ENCODE measurements at regions not wholly inside any gene's neighbourhood (a gene's known extent, or its start where the extent isn't known, plus 50 kb on each side); places are given as distances from the start of the nearest gene placed in this dataset.

- no peak overlapping the region for H3K27ac ChIP-seq
- DNase-seq = no peak
- no peak for TF ChIP-seq CTCF (IDR thresholded peaks at IDR 0.05)
- H3K4me3 ChIP-seq = no peak overlapping the region
- no peaks in the 10 kb centered on the region for H3K4me1 ChIP-seq
- no peaks in the 10 kb centered on the region for H3K36me3 ChIP-seq
- no peaks in the 10 kb centered on the region for H3K9me3 ChIP-seq
- intact Hi-C loops (cut with DNase I) = no loop called here
- ATAC-seq = no peak
- H3K27me3 ChIP-seq = no peaks in the 10 kb centered on the region
Observed at GRCh38 chr12:20017802-20018201, 350.5 kb upstream of the PDE3A start.

- Histone ChIP-seq H3K9me3 (no peaks in the 10 kb centered on the region), H3K27me3 (no peaks in the 10 kb centered on the region), H3K4me1 (no peaks in the 10 kb centered on the region), H3K27ac (no peak overlapping the region), H3K4me3 (no peak overlapping the region), H3K36me3 (no peaks in the 10 kb centered on the region)
- DNase-seq (no peak), ATAC-seq (no peak)
- TF ChIP-seq CTCF (IDR thresholded peaks at IDR 0.05) = no peak
- WGBS, 2 donors = 57 to 62% methylated on average over 3 of the region's 3 CpGs
- intact Hi-C loops (cut with DNase I) = no loop called here
Observed at GRCh38 chr12:20018406-20018805, 349.9 kb upstream of the PDE3A start.

DNA sequence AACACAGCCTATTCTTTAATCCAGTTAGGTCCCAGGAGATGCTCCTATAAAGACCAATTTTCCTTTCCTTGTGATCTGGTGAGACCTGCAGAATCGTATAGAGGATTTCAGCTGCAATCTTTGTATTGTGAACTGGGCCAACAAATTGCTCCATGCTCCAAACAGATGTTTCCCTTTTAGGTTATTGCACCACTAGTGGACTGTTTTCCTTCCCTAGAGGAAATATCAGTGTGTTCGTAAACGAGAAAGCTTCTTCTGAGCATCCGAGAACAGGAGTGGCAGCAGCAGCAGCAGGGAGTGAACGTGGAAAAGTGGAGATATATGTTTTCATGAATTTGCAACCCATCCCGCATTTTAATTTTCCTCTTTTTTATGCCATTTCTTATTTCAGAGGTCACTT lies 344.1 kb upstream of the PDE3A start:
- WGBS, 2 donors = 27 to 51% methylated on average over 6 of the region's 6 CpGs
- Histone ChIP-seq H3K36me3 (no peaks in the 10 kb centered on the region), H3K27me3 (no peaks in the 10 kb centered on the region), H3K27ac (no peak overlapping the region), H3K4me1 (peaks cover 0 to 14% (median 0%) of the 10 kb centered on the region in 9 donors), H3K4me3 (no peak overlapping the region), H3K9me3 (no peaks in the 10 kb centered on the region)
- DNase-seq = no peak
- ATAC-seq = peak in 7 of 8 donors; percentile 30 to 85 (median 70)
- no peak for TF ChIP-seq CTCF (IDR thresholded peaks at IDR 0.05)
- intact Hi-C loops (cut with DNase I) = no loop called here

GRCh38 chr12:20028033-20028432 lies 340.3 kb upstream of the PDE3A start:
- Histone ChIP-seq H3K27me3 (no peaks in the 10 kb centered on the region), H3K27ac (no peak overlapping the region), H3K9me3 (no peaks in the 10 kb centered on the region), H3K36me3 (no peaks in the 10 kb centered on the region), H3K4me3 (no peak overlapping the region), H3K4me1 (peaks cover 0 to 16% (median 0%) of the 10 kb centered on the region in 9 donors)
- intact Hi-C loops (cut with DNase I) = no loop called here
- no peak for DNase-seq
- ATAC-seq = no peak
- no peak for TF ChIP-seq CTCF (IDR thresholded peaks at IDR 0.05)
- WGBS, 2 donors = 90 to 91% methylated on average over 1 of the region's 1 CpG

DNA sequence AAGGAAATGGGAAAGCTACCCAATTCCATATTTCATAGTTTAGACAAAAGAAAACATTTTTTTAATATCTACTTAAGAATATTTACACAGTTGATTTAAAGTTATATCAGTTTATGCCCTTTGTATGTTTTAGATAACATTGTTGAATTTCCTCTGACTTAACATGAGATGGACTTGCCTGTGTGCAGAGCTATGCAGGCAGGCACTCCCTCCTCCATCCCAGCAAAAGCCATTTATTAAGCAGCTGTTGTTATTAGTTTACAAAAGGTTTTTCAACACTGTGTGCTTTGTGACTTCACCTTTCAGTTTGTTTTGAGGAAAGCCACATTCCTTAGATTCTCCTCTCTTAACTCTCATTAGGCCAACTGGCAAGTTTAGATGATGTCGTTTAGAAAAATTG lies 337.5 kb upstream of the PDE3A start:
- no peak overlapping the region for H3K27ac ChIP-seq
- intact Hi-C loops (cut with DNase I) = loop anchor here in 1 of 10 donors (10.0 kb wide), 1 partner anchor 184 kb away; no protein-coding TSS in a partner anchor
- ATAC-seq (no peak), DNase-seq (no peak)
- H3K4me1 ChIP-seq = peaks cover 0 to 5% (median 0%) of the 10 kb centered on the region in 9 donors
- 33 to 82% methylated on average over 1 of the region's 1 CpG for WGBS, 2 donors
- H3K4me3 ChIP-seq = no peak overlapping the region
- no peaks in the 10 kb centered on the region for H3K27me3 ChIP-seq
- TF ChIP-seq CTCF (IDR thresholded peaks at IDR 0.05) = no peak
- no peaks in the 10 kb centered on the region for H3K36me3 ChIP-seq
- H3K9me3 ChIP-seq = no peaks in the 10 kb centered on the region

Data from heart right ventricle (tissue), 16 donors.